SK-N-SH (cell line): ENCODE measurements at regions not wholly inside any gene's neighbourhood (a gene's known extent, or its start where the extent isn't known, plus 50 kb on each side); places are given as distances from the start of the nearest gene placed in this dataset.
"Not testable (repeated sequence)": the region's sequence is repeated elsewhere in the genome, so short reads cannot be mapped to it uniquely, and the experiment has no call there.

Source experiments
- CTCF ChIA-PET: fragments of 300-600, 350-600 bp; formaldehyde crosslinking; extraction: SDS; loops from one replicate; lab custom pipeline; 2021; lab: Yijun Ruan, JAX
- POLR2A ChIA-PET: fragments of 350-600 bp; sonication (Branson Sonifier 250); formaldehyde crosslinking; extraction: SDS; loops from one replicate; lab custom pipeline; 2020; ENCODE audit warnings: antibody characterized with exemption, inconsistent platforms; lab: Yijun Ruan, JAX
- DNase-seq: peaks from one replicate; pipeline ENCODE4 v3.0.0; 2012
- H2AFZ ChIP-seq: fragments of 200-600 bp; sonication (generic); 2 replicates; pipeline ENCODE4 v1.8.1; 2016; ENCODE audit warnings: antibody characterized with exemption, mild to moderate bottlenecking, low read depth
- H3F3A ChIP-seq: fragments of 200-600 bp; sonication (generic); replicated peaks from 2 replicates; pipeline ENCODE3; 2016; ENCODE audit warnings: antibody characterized with exemption, mild to moderate bottlenecking; ENCODE audit not compliant: insufficient read depth
- H3K27ac ChIP-seq, 2 experiments: fragments of 200-500 bp in 1 of 2; fragments of 200-600 bp in 1 of 2; sonication (Bioruptor generic) in 1 of 2; sonication (generic), shearing (Covaris generic) in 1 of 2; 2 replicates each; pipeline versions ENCODE4 v1.5.1 to v1.6.1; 2014 to 2016; ENCODE audit warnings: low read depth in 2 of 2, inconsistent platforms in 1 of 2, low read length in 1 of 2, mild to moderate bottlenecking in 1 of 2, mixed read lengths in 1 of 2
- H3K27me3 ChIP-seq: fragments of 200-600 bp; sonication (generic), shearing (Covaris generic); 2 replicates; pipeline ENCODE4 v1.6.1; 2016; ENCODE audit warnings: mixed run types; ENCODE audit not compliant: insufficient read depth
- H3K36me3 ChIP-seq, 2 experiments: fragments of 200-500 bp in 1 of 2; fragments of 200-600 bp in 1 of 2; sonication (Bioruptor generic) in 1 of 2; sonication (generic) in 1 of 2; replicated peaks in 1 of 2; 2 replicates each; pipeline versions ENCODE3 to v1.5.1; 2014 to 2016; ENCODE audit warnings: low read length in 1 of 2, mild to moderate bottlenecking in 1 of 2; ENCODE audit not compliant: insufficient read depth in 2 of 2, control insufficient read depth in 1 of 2
- H3K4me1 ChIP-seq, 2 experiments: fragments of 200-500 bp in 1 of 2; fragments of 200-600 bp in 1 of 2; sonication (Bioruptor generic) in 1 of 2; sonication (generic), shearing (Covaris generic) in 1 of 2; 2 replicates each; pipeline versions ENCODE4 v1.5.1 to v1.6.1; 2014 to 2016; ENCODE audit warnings: low read depth in 1 of 2, low read length in 1 of 2, mixed run types in 1 of 2; ENCODE audit not compliant: insufficient read depth in 2 of 2, control insufficient read depth in 1 of 2
- H3K4me2 ChIP-seq: fragments of 200-600 bp; sonication (generic), shearing (Covaris generic); 2 replicates; pipeline ENCODE4 v1.6.1; 2017; ENCODE audit warnings: mixed run types
- H3K4me3 ChIP-seq, 2 experiments: fragments of 200-500 bp in 1 of 2; fragments of 200-600 bp in 1 of 2; sonication (Bioruptor generic) in 1 of 2; sonication (generic), shearing (Covaris generic) in 1 of 2; 2 replicates each; pipeline versions ENCODE4 v1.5.1 to v1.8.1; 2014 to 2016; ENCODE audit warnings: low read depth in 2 of 2, inconsistent platforms in 1 of 2, low read length in 1 of 2, mild to moderate bottlenecking in 1 of 2, mixed read lengths in 1 of 2, moderate library complexity in 1 of 2
- H3K79me2 ChIP-seq: fragments of 200-600 bp; sonication (generic); 2 replicates; pipeline ENCODE4 v1.8.1; 2017; ENCODE audit warnings: mild to moderate bottlenecking; ENCODE audit not compliant: insufficient read depth
- H3K9ac ChIP-seq: fragments of 200-600 bp; sonication (generic); 2 replicates; pipeline ENCODE4 v1.6.1; 2017; ENCODE audit warnings: mixed run types
- H3K9me2 ChIP-seq: fragments of 200-600 bp; sonication (generic); 2 replicates; pipeline ENCODE4 v1.6.1; 2017; ENCODE audit warnings: mixed run types
- H3K9me3 ChIP-seq: fragments of 200-600 bp; sonication (generic); 2 replicates; pipeline ENCODE4 v1.6.1; 2017; ENCODE audit warnings: mixed run types, mild to moderate bottlenecking, moderate library complexity
- H4K20me1 ChIP-seq: fragments of 200-600 bp; sonication (generic); 2 replicates; pipeline ENCODE4 v1.6.1; 2017; ENCODE audit warnings: mild to moderate bottlenecking, mixed run types; ENCODE audit not compliant: insufficient read depth
- CTCF ChIP-seq: fragments of 200-600 bp; sonication (generic); IDR thresholded peaks from 2 replicates; pipeline ENCODE4 v1.6.1; 2017; ENCODE audit warnings: antibody characterized with exemption, mild to moderate bottlenecking, moderate library complexity
- ELF1 ChIP-seq: IDR thresholded peaks from 2 replicates; pipeline ENCODE4 v1.4.0; 2012
- EP300 ChIP-seq, 2 experiments: IDR thresholded peaks; 2 replicates each; pipeline versions ENCODE4 v1.4.0 to v1.6.1; 2012; ENCODE audit warnings: borderline replicate concordance in 1 of 2, low read depth in 1 of 2, low read length in 1 of 2
- FOXJ3 ChIP-seq: sonication (generic); formaldehyde crosslinking; IDR thresholded peaks from 2 replicates; pipeline ENCODE4 v1.5.1; 2020; ENCODE audit warnings: mild to moderate bottlenecking, missing genetic modification reagents
- FOXM1 ChIP-seq: IDR thresholded peaks from 2 replicates; pipeline ENCODE4 v1.4.0; 2012; ENCODE audit warnings: low read depth, mild to moderate bottlenecking
- GABPA ChIP-seq: IDR thresholded peaks from 2 replicates; pipeline ENCODE4 v1.4.0; 2012; ENCODE audit warnings: low read depth, mild to moderate bottlenecking
- IRF3 ChIP-seq: fragments of 150-350 bp; IDR thresholded peaks from 2 replicates; pipeline ENCODE4 v1.6.1; 2016; ENCODE audit warnings: mild to moderate bottlenecking, low read depth, low read length
- JUND ChIP-seq: IDR thresholded peaks from 2 replicates; pipeline ENCODE4 v1.4.0; 2012
- MAX ChIP-seq: IDR thresholded peaks from 2 replicates; pipeline ENCODE4 v1.4.0; 2012; ENCODE audit warnings: low read depth
- MEF2A ChIP-seq: IDR thresholded peaks from 2 replicates; pipeline ENCODE4 v1.4.0; 2012; ENCODE audit warnings: low read depth, borderline replicate concordance
- NFIC ChIP-seq: IDR thresholded peaks from 2 replicates; pipeline ENCODE4 v1.4.0; 2012; ENCODE audit warnings: borderline replicate concordance
- POLR2AphosphoS5 ChIP-seq: IDR thresholded peaks from 2 replicates; pipeline ENCODE4 v1.6.1; 2012; ENCODE audit warnings: low read depth, low read length
- RAD21 ChIP-seq: IDR thresholded peaks from 2 replicates; pipeline ENCODE4 v1.6.1; 2012; ENCODE audit warnings: mild to moderate bottlenecking, low read length
- RCOR1 ChIP-seq: fragments of 150-350 bp; IDR thresholded peaks from 2 replicates; pipeline ENCODE4 v1.6.1; 2017; ENCODE audit warnings: antibody characterized with exemption, low read length
- SIN3A ChIP-seq: IDR thresholded peaks from 2 replicates; pipeline ENCODE4 v1.6.1; 2012; ENCODE audit warnings: low read depth, mild to moderate bottlenecking, low read length, moderate library complexity, borderline replicate concordance
- SMC3 ChIP-seq: IDR thresholded peaks from 2 replicates; pipeline ENCODE4 v1.6.1; 2012; ENCODE audit warnings: low read depth, low read length, improper control_type of control experiment
- TAF1 ChIP-seq: IDR thresholded peaks from 2 replicates; pipeline ENCODE4 v1.6.1; 2012; ENCODE audit warnings: low read depth, mild to moderate bottlenecking, low read length, moderate library complexity, borderline replicate concordance
- TCF12 ChIP-seq: IDR thresholded peaks from 2 replicates; pipeline ENCODE4 v1.4.0; 2012
- TEAD4 ChIP-seq: IDR thresholded peaks from 2 replicates; pipeline ENCODE4 v1.4.0; 2012; ENCODE audit warnings: mild to moderate bottlenecking, borderline replicate concordance; ENCODE audit not compliant: insufficient read depth
- YY1 ChIP-seq: IDR thresholded peaks from 2 replicates; pipeline ENCODE4 v1.4.0; 2012; ENCODE audit warnings: low read depth, mild to moderate bottlenecking
- WGBS: methylation state at CpG from one replicate; pipeline ENCODE4 v1.1.6; 2017; ENCODE audit warnings: low lambda C conversion rate; 5-methylcytosine and 5-hydroxymethylcytosine counted together

GRCh38 chr16:29139261-29139802 lies 154.5 kb downstream of the LAT start:
- no peaks in the 10 kb centered on the region for H3K9me2 ChIP-seq
- no peaks in the 10 kb centered on the region for H3K27me3 ChIP-seq
- peak overlapping the region in 1 of 2 experiments; percentile 60; a peak in 2 of 4 replicates for H3K27ac ChIP-seq
- H3K9me3 ChIP-seq: no peaks in the 10 kb centered on the region
- WGBS: 68% methylated on average over 10 of the region's 17 CpGs
- ChIA-PET POLR2A (interaction anchor here (0.6 kb wide), 1 partner anchor 1976 kb away, joined by 3 read pairs; no protein-coding TSS in a partner anchor), CTCF (no interaction called here)
- no peaks in the 10 kb centered on the region for H3K36me3 ChIP-seq
- DNase-seq: peak; percentile 52
- H3K4me2 ChIP-seq: no peak overlapping the region
- H3K4me1 ChIP-seq: peaks cover 0 to 30% of the 10 kb centered on the region in 2 experiments; a peak in 1 of 4 replicates
- no peak overlapping the region for H2AFZ ChIP-seq
- H3K4me3 ChIP-seq: no peak overlapping the region; a peak in 1 of 4 replicates
- no peaks in the 10 kb centered on the region for H4K20me1 ChIP-seq
- H3K9ac ChIP-seq: no peak overlapping the region
- no peaks in the 10 kb centered on the region for H3K79me2 ChIP-seq
- TF ChIP-seq MEF2A (no peak), SIN3A (no peak), RCOR1 (no peak), YY1 (no peak), RAD21 (no peak), MAX (no peak), TAF1 (no peak), ELF1 (no peak), CTCF (no peak), FOXM1 (no peak), POLR2AphosphoS5 (no peak), FOXJ3 (CRISPR knock-in tag) (no peak), TEAD4 (no peak), NFIC (no peak), IRF3 (no peak), TCF12 (no peak), JUND (no peak), GABPA (no peak), SMC3 (no peak), EP300 (IDR thresholded peaks at IDR 0.05; ENCODE audit: borderline replicate concordance in 1 of 2, low read depth in 1 of 2, low read length in 1 of 2) (no peak)
- no peaks in the 10 kb centered on the region for H3F3A ChIP-seq

- H3K27me3 ChIP-seq, H3K9ac ChIP-seq, H4K20me1 ChIP-seq, DNase-seq, H3K4me2 ChIP-seq, H3K4me3 ChIP-seq, H3K27ac ChIP-seq, H3K36me3 ChIP-seq, H3K9me2 ChIP-seq, H3F3A ChIP-seq, H3K9me3 ChIP-seq, H2AFZ ChIP-seq, POLR2A ChIA-PET, CTCF ChIA-PET, H3K79me2 ChIP-seq: not testable (repeated sequence)
- WGBS: 70% methylated on average over 11 of the region's 11 CpGs
- H3K4me1 ChIP-seq: peaks cover 0 to 27% of the 10 kb centered on the region in 2 experiments; a peak in 1 of 4 replicates
Observed at GRCh38 chr16:29138698-29139097, 153.8 kb downstream of the LAT start.

GRCh38 chr16:29137894-29138662 lies 153.2 kb downstream of the LAT start:
- H3K9me3 ChIP-seq, CTCF ChIA-PET, H2AFZ ChIP-seq, H4K20me1 ChIP-seq, H3K27ac ChIP-seq, H3K9ac ChIP-seq, DNase-seq, H3K79me2 ChIP-seq, H3K4me3 ChIP-seq, H3K4me2 ChIP-seq, H3K27me3 ChIP-seq, POLR2A ChIA-PET, H3K36me3 ChIP-seq, H3F3A ChIP-seq, H3K9me2 ChIP-seq: not testable (repeated sequence)
- H3K4me1 ChIP-seq: peaks cover 0 to 26% of the 10 kb centered on the region in 2 experiments; a peak in 1 of 4 replicates
- WGBS: 75% methylated on average over 25 of the region's 26 CpGs
